ENCODE measurements at regions not wholly inside any gene's neighbourhood (a gene's known extent, or its start where the extent isn't known, plus 50 kb on each side); places are given as distances from the start of the nearest gene placed in this dataset.

DNA sequence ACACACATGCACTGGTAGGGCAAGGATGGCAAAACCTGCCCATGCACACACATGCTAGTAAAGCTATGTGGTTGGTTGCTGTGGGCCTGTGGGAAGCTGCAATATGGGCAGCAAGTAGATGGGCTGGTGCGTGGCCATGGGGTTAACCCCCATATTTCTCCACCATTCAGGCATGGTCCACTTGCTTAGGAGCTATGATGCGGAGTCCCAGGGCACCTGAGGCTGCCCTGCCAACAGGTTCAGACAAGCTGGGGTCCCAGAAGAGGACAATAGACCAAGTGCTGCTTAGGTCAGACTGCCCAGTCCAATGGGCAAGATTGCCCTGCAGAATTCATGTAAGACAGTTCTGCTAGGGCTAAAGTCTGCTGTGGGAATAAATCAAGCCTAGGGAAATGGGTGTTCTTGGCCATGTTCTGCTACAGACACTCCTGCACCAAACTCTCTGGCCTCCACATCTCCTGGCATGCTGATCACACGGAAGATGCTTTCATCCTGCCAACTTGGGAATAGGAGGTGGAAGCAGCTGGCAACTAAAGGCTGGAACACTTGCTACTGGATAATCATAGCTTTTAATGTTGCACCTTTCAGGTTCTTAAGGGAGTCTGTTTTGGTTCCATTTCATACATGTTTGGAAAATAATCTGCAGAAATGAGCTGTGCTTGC lies 646.3 kb upstream of the SLITRK1 start:
- DNase-seq = no peak

DNA sequence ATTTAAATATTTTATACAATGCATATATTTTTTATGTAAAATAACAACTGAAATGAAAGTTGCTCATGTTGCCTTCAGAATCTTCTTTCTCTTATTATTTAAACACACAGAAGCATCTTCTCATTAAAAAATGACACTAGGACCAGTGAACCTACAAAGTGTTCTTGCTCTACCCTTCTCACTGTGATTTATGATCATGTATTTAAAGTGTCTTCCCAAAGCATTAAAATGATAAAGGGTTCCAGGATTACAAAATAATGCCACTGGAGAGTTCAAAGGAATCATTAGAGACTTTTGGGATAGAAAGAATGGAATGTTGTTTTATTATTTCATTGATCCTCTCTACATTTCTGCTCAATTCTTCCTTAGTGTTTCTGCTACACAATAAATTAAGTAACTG lies 643.6 kb upstream of the SLITRK1 start:
- DNase-seq = no peak

DNA sequence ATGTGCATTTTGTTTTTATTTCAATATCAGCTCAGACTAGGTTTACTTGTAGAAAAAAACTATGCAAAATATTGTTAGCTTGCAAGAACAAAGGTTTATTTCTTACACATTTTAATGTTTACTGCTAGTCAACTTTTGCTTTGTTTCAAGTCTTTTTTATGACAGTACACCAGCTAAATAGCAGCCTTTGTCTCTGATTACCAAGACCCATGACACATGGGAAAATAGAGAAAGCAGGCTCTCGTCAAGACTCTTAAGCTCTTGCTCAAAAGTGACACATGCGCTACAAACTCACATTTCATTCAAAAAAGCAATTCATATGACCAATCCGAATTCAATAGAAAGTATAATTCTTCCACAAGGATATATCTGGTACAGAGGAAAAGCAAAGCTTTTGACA lies 642.3 kb upstream of the SLITRK1 start:
- DNase-seq = no peak

DNA sequence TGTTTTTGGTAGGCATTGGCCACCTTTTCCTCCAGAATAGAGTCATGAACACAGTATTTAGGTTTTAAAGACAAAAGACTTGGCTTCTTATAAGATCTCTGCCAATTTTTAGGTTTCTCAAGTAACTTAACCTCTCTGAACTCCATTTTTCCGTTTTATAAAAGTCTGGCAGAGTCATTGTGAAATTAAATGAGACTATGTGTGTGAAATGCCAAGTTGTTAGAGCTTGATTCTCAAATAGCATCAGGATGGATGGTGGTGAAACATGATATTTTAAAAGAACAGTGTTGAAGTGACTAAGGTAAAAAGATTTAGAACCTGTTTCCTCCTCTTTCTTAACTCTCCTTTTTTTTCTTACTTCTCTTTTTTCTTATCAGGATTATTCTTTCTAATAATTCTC lies 617.7 kb upstream of the SLITRK1 start:
- no peak for DNase-seq

DNA sequence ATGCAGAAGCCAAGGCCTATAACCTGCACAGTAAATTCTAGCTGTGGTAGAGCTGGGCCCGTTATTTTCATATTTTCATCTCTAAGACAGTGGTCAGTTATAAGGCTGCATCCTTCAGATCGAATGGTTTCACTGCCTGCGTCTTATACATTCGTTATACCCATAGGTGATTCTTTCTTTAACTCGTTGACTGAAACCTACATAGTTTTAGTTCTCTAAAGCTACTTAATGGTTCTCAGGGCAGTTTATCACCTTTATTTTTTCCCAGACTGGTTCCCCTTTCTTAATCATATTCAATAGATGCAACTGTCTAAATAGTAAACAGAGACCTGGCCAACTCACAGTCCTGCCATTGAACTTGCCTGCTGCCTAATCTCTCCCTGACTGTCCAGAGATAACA lies 615.3 kb upstream of the SLITRK1 start:
- DNase-seq = no peak

DNA sequence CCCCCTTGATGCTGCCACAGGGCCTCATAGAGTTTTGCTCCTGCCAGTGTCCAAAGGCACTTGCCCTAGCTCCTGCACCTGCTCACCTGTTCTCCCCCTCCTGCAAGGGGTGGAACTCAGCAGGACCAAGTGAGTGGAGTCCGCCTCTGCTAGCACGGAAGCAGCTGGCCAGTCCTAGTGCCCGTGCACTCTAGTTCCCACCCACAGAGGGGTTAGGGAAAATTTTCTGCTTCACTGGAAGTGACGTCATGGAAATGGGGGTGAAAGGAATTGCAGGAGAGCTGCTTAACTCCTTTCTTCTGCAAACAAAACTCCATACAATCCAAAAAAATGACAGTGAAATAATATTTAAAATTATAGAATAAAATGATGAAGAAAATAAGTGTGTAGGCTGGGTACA lies 609.7 kb upstream of the SLITRK1 start:
- no peak for DNase-seq

DNA sequence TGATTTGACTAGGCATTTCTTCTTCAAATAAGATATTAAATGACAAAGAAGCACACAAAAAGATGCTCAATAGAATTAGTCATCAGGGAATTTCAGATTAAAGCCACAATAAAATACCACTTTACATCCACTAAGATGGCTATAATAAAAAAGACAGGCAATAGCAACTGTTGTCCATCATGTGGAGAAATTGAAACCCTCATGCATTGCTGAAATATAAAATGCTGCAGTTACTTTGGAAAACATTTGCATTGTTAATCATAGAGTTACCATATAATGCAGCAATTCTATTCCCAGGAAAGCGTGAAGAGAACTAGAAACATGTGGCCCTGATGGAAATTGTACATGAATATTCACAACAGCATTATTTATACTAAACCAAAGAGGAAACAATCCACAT lies 605.5 kb upstream of the SLITRK1 start:
- no peak for DNase-seq

DNA sequence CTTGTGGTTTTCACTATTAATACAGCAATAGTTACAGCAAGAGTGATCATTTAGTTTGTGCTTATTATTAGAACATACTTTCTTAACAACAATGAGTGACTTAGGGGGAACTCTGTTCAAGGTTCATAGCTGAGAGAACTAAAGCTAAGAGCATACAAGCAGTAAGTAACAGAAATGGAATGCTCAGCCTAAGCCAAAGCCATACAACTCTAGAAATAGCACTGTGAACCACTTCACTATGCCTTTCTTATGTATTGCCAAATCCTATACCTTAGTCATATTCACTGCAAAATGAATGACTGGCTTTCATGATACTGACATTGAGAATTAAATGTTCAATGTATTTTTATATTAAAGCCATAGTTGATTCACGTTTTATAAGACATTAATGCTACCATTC lies 599.7 kb upstream of the SLITRK1 start:
- no peak for DNase-seq

DNA sequence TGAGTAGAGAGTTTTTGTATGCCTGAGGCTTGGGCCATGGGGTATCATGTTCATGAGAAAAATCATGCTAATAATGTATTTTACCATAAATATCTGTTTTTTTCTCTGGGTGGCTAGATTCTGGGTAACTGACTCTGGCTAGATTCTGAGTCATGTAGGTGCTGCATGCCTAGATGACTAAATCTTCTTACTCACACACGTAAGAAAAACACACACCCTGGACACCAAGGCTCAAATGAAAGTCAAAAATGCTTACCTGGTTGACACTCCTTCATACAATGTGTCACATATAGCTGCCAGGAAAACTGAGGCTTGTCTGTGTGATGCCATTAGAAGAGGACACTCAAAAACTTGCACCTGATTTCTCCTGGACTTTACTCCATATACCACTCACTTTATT lies 597.4 kb upstream of the SLITRK1 start:
- no peak for DNase-seq

DNA sequence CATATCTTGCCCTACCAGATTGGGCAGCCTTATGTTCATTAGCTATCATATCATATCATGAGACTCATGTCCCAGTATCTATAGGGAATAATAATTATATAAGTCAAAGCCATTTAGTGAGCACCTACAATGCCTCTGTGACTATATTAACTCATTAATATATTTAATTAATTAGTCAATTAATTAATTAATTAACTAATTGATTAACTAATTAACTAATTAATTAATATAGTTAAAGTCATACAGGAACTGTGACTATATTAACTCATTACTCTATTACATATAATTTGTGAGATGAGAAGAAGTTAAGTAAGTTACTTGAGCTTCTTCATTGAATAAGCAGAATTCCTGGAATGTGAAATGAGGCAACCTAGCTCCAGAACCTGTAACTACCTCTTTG lies 588.3 kb upstream of the SLITRK1 start:
- DNase-seq = no peak

DNA sequence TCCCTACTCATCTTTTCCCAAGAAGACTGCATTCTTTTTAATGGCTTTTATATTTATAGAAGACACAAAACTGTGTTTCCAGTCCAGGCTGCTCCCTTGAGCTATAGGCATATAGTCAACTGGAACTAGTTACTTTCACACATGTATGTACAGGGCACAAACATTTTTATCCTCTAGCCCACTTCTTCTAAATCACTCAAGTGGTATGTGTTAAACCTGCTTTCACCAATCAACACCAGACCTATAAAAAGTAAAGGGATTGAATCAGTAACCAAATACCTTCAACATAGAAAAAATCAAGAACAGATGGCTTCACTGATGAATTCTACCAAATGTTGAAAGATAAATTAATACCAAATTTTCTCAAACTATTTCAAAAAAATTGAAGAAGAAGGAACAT lies 584.2 kb upstream of the SLITRK1 start:
- no peak for DNase-seq

DNA sequence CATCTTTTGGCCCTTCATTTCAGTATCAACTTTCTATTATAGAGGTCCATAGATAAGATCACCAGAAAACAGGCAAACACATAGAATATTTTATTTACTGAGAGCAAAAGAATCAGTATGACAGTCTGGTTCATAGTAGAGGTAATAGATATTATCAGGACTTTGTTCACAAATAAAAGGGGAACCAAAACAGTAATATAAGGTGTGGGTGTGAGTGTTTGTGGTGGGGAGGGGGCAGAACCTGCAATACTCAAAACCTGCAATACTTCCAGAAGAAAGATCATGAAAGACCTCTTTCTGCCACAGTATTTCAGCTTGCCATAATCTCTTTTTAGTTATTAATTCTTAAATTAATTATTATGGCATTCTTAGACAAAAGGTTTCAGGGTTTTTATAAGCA lies 578.7 kb upstream of the SLITRK1 start:
- DNase-seq = no peak

DNA sequence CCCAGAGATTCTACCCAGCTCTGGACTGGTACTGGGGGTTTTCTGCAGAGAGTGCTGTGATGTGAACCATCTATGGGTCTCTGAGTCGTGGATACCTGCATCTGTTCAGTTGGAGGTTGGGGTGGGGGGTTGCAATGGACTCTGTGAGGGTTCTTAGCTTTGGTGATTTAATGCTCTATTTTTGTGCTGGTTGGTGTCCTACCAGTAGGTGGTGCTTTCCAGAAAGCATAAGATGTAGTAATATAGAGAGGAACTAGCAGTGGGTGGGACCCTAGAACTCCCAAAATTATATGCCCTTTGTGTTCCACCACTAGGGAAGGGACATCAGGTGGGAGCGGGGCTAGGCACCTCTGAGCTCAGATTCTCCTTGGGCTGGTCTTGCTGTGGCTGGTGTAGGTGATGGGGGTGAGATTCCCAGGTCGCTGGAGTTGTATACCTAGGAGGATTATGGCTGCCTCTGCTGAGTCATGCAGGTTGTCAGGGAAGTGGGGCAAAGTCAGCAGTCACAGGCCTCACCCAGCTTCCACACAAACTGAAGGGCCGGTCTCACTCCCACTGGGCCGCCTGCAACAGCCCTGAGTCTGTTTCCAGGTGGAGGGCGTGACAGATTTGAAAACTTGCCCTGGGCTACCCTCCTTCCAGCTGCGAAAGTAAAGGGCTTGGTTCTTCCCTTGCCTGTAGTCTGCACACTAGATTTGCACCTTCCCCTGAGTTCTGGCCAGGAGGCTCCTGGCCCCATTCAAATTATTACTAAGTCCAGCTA lies 573.0 kb upstream of the SLITRK1 start:
- DNase-seq = no peak

DNA sequence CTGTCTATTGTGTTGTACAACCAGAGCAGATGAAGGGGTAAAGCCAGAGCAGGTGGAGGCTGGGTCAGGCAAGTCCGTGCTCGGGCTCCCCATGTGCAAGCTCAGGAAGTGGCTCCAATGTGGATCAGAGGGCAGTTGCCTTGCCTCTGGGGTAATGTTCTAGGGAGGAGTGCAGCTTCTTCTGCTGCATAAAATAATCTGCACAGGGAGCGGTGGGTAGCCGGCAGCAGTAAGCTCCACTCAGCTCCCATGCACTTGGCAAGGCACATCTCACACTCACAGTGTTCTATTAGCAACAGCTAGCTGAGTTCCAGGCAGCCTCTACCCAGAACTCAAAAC lies 565.3 kb upstream of the SLITRK1 start:
- DNase-seq = no peak

DNA sequence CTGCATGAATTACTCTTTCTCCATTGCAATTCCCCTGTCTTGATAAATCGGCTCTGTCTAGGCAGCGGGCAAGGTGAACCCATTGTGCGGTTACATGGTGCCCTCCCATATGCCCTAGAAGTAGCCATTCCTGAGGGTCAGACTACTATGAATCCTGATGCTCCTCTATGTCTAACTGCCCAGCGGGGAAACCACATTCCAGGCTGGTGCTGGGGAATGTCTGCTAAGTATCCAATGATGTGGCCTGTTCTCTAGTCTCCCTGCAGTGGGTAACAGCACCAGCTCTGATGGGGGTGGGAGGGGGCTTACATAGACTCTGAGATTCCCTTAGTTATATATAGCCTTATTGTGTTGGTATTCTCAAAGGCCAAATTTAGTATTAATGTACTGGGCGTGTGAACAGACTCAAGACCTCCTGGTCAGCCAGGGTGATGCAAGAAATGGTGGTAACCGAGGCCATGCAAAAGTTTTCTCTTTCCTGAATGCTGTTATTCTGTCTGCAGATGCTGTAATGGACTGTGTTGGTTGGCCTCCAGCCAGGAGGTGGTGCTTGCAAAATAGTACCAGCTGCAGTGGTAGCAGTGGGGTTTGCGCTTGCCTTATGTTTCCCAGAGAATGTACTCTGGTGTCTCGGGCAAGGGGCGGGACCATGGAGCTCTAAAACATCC lies 564.8 kb upstream of the SLITRK1 start:
- DNase-seq = no peak

DNA sequence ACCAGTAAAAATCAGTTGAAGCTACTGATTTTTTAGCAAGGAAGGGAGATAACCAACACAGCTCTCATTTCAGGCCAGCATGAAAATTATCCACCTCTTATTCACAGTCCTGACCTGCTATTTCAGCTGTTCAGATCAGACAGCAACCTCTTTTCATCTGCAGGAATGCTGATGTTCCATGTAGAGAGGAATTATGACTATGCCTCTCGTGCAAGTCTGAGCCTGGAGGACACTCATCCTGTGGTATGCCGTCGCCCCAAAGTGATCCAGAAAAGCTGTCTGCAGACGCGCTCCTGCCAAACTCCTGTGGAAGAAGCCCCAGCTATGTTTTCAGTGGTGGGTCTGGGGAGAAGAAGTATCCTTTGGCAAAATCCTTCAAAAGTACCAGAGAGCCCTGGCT lies 563.5 kb upstream of the SLITRK1 start:
- no peak for DNase-seq

DNA sequence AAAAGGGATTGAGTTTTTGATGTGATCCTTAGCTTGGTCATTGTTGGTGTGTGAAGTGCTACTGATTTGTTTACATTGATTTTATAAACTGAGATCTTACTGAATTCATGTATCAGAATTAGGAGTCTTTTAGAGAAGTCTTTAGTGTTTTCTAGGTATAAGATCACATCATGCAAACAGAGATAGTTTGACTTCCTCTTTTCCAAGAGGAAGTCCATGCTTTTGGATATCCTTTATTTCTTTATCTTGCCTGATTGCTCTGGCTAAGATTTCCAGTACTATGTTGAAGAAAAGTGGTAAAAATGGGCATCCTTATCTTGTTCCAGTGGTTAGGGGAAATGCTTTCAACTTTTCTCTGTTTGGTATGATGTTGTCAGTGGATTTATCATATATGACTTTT lies 561.2 kb upstream of the SLITRK1 start:
- DNase-seq = no peak

DNA sequence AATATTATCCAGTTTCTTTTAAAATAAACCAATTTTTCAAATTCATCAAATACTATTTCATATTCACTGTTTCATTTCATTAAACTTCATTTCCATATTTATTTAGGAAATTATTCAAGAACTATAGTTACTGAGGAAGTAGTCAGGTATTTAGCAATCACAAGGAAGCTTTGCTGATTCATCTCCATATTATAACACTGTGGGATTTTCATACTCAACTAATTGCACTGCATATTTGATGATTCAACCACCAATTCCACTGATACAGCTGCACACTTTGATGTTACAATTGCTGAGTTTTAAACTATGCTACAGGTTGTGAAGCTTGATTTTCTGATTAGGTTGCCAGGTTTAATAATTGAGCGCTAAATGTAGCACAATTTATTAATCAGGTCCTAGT lies 556.8 kb upstream of the SLITRK1 start:
- no peak for DNase-seq

DNA sequence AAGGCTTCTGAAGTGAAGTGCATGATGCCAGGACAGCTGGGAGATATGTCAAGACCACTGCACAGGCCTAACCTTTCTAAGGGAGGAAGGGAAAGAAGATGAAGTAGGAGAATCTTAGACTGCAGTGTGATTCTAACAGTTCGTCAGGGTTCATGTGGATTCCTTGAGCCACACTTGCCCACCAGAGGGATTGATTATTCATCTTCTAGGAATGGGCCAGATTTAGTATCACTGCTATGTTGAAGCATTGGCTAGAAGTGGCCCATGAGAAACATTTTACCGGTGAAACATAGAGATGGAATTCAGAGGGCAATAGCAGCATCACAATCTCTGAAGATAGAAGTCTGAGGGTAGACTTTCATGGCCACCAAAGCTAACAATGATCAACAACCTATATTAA lies 550.8 kb upstream of the SLITRK1 start:
- DNase-seq = no peak

DNA sequence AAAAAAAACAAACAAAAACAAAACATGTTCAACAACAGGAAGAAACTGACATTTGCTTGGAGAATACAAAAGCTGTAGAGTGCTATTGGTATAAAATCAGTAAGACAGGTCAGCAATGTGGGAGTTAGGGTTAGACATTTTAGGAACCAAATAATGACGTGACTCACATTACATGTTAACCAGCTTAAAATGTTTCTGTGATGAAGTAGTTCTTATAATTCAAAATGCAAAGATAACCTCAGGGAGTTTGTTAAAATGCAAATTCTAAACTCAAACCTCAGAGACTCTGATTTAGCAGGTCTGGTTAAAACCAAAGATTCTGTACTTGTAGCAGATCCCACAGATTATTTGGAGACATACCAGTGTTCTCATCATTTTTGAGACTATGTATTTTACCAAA lies 549.4 kb upstream of the SLITRK1 start:
- DNase-seq = no peak

DNA sequence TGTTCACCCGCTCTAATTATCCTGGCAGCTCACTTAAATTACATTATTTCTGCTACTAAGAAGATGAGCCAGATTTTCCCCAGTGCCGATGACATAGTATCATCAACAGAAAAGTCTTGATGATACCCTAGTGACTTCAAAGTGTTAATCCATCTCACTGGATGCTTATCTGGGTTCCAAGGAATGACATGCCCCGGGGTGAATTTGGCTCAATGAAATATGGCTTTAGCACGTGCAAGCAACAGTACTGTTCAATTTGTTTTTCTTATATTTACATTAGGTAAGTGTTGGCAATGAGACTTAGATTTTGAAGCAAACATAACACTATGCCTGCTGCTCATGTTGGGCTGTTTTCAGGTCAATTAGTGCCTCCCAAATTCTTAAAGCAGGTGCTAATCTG lies 548.2 kb upstream of the SLITRK1 start:
- no peak for DNase-seq

DNA sequence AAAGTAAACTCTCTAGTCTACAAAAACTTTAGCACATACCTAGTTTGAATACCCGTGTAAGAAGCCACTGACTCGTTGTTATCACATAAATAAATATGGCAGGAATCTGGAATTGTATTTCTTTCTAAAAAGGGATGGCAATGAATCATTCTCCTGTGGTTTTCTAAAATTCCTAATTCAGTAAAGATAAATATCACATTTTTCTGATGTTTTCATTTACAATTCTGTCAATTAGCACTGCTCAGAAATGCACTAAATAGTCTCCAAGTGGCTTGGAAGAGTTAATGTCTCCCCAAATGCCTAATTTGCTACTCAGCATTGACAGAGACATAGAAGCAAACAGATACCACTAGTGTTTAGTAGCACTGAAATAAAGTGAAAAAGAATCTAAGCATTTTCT lies 547.7 kb upstream of the SLITRK1 start:
- no peak for DNase-seq

DNA sequence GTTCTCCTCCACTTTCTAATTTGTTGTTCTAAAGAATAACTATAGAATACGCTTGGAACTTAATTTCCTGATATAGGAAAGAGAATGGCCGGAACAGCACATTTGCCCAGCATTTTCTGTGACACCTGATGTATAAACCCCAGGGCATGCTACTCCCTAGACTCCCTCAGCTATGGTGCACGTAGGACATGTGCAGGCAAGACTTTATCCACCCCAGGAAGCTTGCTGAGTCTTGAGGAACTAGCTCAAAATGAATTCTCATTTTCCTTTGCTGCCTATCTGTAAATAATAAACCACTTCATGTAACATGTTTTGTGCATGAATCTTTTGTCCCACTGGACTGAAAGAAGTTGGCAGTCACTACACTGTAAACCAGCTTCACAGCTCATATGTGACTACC lies 535.8 kb upstream of the SLITRK1 start:
- no peak for DNase-seq

DNA sequence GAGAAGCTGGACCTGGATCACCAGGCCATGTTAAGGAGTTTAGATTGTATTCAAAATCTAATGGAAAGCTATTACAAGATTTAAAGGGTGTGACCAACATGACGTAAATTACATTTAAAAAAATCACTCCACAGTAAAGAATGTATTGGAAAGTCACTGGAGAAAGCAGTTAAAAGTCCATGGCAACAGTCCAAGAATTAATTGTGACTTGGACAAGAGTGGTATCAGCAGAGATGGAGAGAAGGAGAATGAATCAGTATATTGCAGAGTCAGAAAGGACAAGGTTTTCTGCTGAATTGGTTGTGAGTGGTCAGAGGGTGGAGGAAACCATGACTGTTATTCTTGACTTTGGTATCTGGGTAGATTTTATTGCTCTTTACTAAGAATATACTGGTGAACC lies 535.1 kb upstream of the SLITRK1 start:
- no peak for DNase-seq

DNA sequence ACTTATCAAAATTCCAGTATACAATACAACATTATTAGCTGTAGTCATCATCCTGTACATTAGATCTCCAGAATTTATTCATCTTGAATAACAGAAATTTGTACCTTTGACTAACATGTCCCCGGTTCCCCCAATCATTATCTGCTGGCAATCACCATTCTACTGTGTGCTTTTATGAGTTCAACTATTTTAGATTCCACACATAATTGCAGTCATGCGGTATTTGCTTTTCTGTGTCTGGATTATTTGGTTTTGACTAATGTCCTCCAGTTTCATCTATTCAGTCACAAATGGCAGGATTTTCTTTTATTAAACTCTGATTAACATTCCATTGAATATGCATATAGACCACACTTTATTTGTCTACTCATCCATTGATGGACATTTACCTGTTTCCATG lies 530.7 kb upstream of the SLITRK1 start:
- no peak for DNase-seq
